ENCODE measurements at regions not wholly inside any gene's neighbourhood (a gene's known extent, or its start where the extent isn't known, plus 50 kb on each side); places are given as distances from the start of the nearest gene placed in this dataset. TPM values are rescaled to one million over a fixed set of nuclear protein-coding genes. Genes with fewer than 3 reads are reported as not detected.
A peak's percentile ranks its signal among the peaks of the same experiment; 100 is the strongest.
"Not testable (repeated sequence)": the region's sequence is repeated elsewhere in the genome, so short reads cannot be mapped to it uniquely, and the experiment has no call there.

- Histone ChIP-seq H3K4me1 (no peaks in the 10 kb centered on the region), H3K36me3 (replicated peaks in 1 of 2; ENCODE audit: insufficient read depth in 1 of 2, low read depth in 2 of 2) (no peaks in the 10 kb centered on the region), H3K4me3 (no peak overlapping the region), H3K27ac (peak overlapping the region in 1 of 4 donors; percentile 29), H3K9me3 (no peaks in the 10 kb centered on the region), H3K27me3 (no peaks in the 10 kb centered on the region)
- ATAC-seq (no peak), DNase-seq (peak in 1 of 4 donors; percentile 5)
- 17 to 20% methylated on average over 5 of the region's 5 CpGs for WGBS, 2 donors
- TF ChIP-seq, protein P1, sequence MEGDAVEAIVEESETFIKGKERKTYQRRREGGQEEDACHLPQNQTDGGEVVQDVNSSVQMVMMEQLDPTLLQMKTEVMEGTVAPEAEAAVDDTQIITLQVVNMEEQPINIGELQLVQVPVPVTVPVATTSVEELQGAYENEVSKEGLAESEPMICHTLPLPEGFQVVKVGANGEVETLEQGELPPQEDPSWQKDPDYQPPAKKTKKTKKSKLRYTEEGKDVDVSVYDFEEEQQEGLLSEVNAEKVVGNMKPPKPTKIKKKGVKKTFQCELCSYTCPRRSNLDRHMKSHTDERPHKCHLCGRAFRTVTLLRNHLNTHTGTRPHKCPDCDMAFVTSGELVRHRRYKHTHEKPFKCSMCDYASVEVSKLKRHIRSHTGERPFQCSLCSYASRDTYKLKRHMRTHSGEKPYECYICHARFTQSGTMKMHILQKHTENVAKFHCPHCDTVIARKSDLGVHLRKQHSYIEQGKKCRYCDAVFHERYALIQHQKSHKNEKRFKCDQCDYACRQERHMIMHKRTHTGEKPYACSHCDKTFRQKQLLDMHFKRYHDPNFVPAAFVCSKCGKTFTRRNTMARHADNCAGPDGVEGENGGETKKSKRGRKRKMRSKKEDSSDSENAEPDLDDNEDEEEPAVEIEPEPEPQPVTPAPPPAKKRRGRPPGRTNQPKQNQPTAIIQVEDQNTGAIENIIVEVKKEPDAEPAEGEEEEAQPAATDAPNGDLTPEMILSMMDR (IDR thresholded peaks at IDR 0.05) = no peak
- no peak for TF ChIP-seq POLR2A (IDR thresholded peaks at IDR 0.05)
- intact Hi-C loops (cut with DNase I) = no loop called here
Observed at GRCh38 chr10:28479425-28479865, 53.5 kb upstream of the WAC start.

DNA sequence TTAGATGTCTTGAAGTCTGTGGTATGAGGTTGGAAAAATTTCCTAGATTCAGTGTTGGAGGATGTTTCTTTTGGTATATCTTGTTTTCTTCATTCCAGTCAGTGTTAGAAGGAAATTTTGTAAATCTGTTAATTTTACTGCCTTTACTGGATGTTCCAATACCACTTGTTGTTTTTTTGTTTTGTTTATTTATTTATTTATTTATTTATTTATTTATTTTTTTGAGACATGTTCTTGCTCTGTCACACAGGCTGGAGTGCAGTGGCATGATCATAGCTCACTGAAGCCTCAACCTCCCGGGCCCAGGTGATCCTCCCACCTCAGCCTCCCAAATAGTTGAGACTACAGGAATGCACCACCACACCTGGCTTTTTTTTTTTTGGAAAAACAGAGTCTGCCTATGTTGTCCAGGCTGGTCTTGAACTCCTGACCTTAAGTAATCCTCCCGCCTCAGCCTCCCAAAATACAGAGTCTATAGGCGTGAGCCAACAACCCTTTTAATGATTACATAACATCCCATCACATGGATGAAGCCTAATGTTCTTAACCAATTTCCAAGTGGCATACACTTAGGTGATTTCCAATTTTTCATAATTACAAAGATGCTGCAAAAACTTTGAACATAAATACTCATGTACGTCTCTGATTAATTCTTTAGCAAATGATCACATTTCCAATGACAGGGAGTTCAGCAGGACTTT, 52.8 kb upstream of the WAC start:
- WGBS, 2 donors = 82 to 83% methylated on average over 4 of the region's 4 CpGs
- H3K27me3 ChIP-seq = no peaks in the 10 kb centered on the region
- no peaks in the 10 kb centered on the region for H3K9me3 ChIP-seq
- intact Hi-C loops (cut with DNase I) = no loop called here
- H3K36me3 ChIP-seq (replicated peaks in 1 of 2; ENCODE audit: insufficient read depth in 1 of 2, low read depth in 2 of 2) = no peaks in the 10 kb centered on the region
- DNase-seq = no peak
- ATAC-seq = no peak
- H3K27ac ChIP-seq = no peak overlapping the region
- TF ChIP-seq, protein P1 (IDR thresholded peaks at IDR 0.05) = no peak
- TF ChIP-seq POLR2A (IDR thresholded peaks at IDR 0.05) = no peak
- H3K4me3 ChIP-seq = no peak overlapping the region
- no peaks in the 10 kb centered on the region for H3K4me1 ChIP-seq

- TF ChIP-seq, protein P1 (IDR thresholded peaks at IDR 0.05) = no peak
- TF ChIP-seq POLR2A (IDR thresholded peaks at IDR 0.05) = no peak
- Histone ChIP-seq H3K36me3 (replicated peaks in 1 of 2; ENCODE audit: insufficient read depth in 1 of 2, low read depth in 2 of 2) (no peaks in the 10 kb centered on the region), H3K27me3 (no peaks in the 10 kb centered on the region), H3K4me3 (no peak overlapping the region), H3K27ac (no peak overlapping the region), H3K4me1 (no peaks in the 10 kb centered on the region), H3K9me3 (no peaks in the 10 kb centered on the region)
- intact Hi-C loops (cut with DNase I) = no loop called here
- WGBS, 2 donors = 86 to 89% methylated on average over 3 of the region's 3 CpGs
- DNase-seq = no peak
- no peak for ATAC-seq
Observed at GRCh38 chr10:28480628-28480965, 52.3 kb upstream of the WAC start.

DNA sequence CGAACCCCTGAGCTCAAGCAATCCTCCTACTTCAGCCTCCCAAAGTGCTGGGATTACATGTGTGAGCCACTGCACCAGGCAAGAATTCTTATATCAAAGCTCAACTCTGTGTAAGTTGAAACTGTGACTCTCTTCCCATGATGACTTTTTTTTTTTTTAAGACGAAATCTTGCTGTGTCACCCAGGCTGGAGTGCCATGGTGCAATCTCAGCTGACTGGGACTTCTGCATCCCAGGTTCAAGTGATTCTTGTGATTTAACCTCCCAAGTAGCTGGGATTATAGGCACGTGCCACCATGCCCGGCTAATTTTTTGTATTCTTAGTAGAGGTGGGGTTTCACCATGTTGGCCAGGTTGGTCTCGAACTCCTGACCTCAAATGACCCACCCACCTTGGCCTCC, 51.6 kb upstream of the WAC start:
- WGBS, 2 donors = 78 to 85% methylated on average over 5 of the region's 5 CpGs
- intact Hi-C loops (cut with DNase I); ATAC-seq; H3K4me3 ChIP-seq; H3K36me3 ChIP-seq (replicated peaks in 1 of 2; ENCODE audit: insufficient read depth in 1 of 2, low read depth in 2 of 2); H3K27ac ChIP-seq; H3K4me1 ChIP-seq; H3K9me3 ChIP-seq; DNase-seq; H3K27me3 ChIP-seq: not testable (repeated sequence)

DNA sequence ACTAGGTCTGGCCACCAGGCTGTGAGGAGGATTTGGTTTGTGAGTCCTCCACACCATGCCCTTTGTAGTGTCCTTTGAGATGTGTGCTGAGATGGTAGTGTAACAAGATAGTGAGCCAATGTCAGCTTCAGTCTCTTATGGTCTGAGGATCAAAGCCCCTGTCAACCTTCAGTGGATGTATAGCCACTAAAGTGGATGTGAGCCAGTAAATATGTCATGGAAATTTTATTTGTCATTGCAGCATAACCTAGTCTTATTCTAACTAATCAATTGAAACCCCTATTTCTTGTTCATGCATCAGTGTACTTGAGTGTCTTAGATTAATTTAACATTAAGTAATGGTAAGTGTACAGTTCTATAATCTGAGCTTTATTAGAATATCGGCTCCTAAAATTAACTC, 51.0 kb upstream of the WAC start:
- no peaks in the 10 kb centered on the region for H3K36me3 ChIP-seq (replicated peaks in 1 of 2; ENCODE audit: insufficient read depth in 1 of 2, low read depth in 2 of 2)
- no peaks in the 10 kb centered on the region for H3K27me3 ChIP-seq
- 100% methylated on average over 1 of the region's 1 CpG for whole genome bisulfite sequencing, 2 donors
- ATAC-seq (no peak), DNase-seq (no peak)
- H3K4me1 ChIP-seq = no peaks in the 10 kb centered on the region
- no peak overlapping the region for H3K4me3 ChIP-seq
- intact Hi-C loops (cut with DNase I) = no loop called here
- no peak overlapping the region for H3K27ac ChIP-seq
- H3K9me3 ChIP-seq = no peaks in the 10 kb centered on the region
- TF ChIP-seq POLR2A (IDR thresholded peaks at IDR 0.05) = no peak
- TF ChIP-seq, protein P1 (IDR thresholded peaks at IDR 0.05) = no peak

Small RNAs in the stretch of these regions (small RNA-seq; reads per million reads assigned to genes)
- gene RF00012 = not detected

Measured in body of pancreas (tissue), 4 donors.